Transverse colon (tissue), 3 donors: ENCODE measurements at regions not wholly inside any gene's neighbourhood (a gene's known extent, or its start where the extent isn't known, plus 50 kb on each side); places are given as distances from the start of the nearest gene placed in this dataset.

Experiments used
- POLR2A ChIP-seq: fragments of 450-650 bp; IDR thresholded peaks from one replicate; pipeline ENCODE4 v1.6.1; 2016; ENCODE audit warnings: antibody characterized with exemption, mild to moderate bottlenecking, moderate library complexity
- POLR2AphosphoS5 ChIP-seq, 3 donors: sonication (generic); formaldehyde crosslinking; IDR thresholded peaks; one replicate each; pipeline ENCODE4 v1.6.1; 2016; ENCODE audit warnings: antibody characterized with exemption in 3 of 3

DNA sequence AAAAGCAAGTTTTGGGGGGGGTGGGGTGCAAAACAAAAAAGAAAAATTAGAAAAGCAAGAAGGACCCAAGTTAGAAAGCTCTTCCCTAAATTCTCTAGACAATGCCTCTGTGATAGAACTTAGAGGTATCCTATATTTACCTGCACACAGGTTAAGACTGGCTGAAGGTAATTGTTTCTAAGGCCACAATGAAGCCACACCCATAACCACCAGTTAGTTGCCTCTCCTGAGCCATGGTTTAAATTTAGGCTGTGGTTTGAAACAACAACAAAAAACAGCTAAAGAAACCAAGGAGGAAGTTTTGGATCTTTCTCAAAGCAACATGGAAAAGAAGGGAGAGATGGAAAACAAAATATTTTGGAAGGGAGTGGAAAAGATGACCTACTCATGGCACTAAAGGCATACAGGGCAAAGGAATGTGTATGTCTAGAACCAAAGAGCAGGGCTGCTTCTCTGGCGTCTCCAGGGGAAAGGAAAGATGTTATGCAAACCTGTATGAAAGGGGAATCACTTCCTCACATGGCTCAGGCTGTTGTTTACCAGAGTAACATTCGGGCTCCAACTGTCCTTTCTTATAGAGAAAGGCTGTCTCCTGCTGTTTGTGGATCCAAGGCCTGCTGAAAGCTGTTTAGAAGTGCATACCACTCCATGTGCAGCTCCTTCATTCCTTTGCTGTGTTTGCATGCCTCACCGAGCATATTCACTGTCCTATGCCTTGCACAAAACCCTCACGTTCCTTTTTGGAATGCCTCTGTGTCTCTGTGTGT lies 408.9 kb upstream of the MPDZ start:
- TF ChIP-seq POLR2A (no peak), POLR2AphosphoS5 (IDR thresholded peaks at IDR 0.05) (no peak)
